Ovary (tissue), 3 donors: ENCODE measurements at regions not wholly inside any gene's neighbourhood (a gene's known extent, or its start where the extent isn't known, plus 50 kb on each side); places are given as distances from the start of the nearest gene placed in this dataset.

ENCODE experiments used
- POLR2A ChIP-seq: fragments of 450-650 bp; IDR thresholded peaks from one replicate; pipeline ENCODE4 v1.6.1; 2017; ENCODE audit warnings: antibody characterized with exemption, mild to moderate bottlenecking, moderate library complexity
- TF ChIP-seq, protein P1 (sequence below), 3 donors: fragments of 450-650 bp in 2 of 3; fragments of 200-600 bp in 1 of 3; IDR thresholded peaks; one replicate each; pipeline versions ENCODE4 v1.5.1 to v1.8.0; 2016 to 2022; ENCODE audit warnings: antibody characterized with exemption in 3 of 3, mild to moderate bottlenecking in 1 of 3
- donor health status: DM: no; HTN: no; CAD: no.

GRCh38 chr6:115733426-115733825 is 327.3 kb downstream of the FRK start:
- TF ChIP-seq, protein P1, sequence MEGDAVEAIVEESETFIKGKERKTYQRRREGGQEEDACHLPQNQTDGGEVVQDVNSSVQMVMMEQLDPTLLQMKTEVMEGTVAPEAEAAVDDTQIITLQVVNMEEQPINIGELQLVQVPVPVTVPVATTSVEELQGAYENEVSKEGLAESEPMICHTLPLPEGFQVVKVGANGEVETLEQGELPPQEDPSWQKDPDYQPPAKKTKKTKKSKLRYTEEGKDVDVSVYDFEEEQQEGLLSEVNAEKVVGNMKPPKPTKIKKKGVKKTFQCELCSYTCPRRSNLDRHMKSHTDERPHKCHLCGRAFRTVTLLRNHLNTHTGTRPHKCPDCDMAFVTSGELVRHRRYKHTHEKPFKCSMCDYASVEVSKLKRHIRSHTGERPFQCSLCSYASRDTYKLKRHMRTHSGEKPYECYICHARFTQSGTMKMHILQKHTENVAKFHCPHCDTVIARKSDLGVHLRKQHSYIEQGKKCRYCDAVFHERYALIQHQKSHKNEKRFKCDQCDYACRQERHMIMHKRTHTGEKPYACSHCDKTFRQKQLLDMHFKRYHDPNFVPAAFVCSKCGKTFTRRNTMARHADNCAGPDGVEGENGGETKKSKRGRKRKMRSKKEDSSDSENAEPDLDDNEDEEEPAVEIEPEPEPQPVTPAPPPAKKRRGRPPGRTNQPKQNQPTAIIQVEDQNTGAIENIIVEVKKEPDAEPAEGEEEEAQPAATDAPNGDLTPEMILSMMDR (IDR thresholded peaks at IDR 0.05) = no peak
- TF ChIP-seq POLR2A = no peak
